ENCODE measurements at regions not wholly inside any gene's neighbourhood (a gene's known extent, or its start where the extent isn't known, plus 50 kb on each side); places are given as distances from the start of the nearest gene placed in this dataset.

DNA sequence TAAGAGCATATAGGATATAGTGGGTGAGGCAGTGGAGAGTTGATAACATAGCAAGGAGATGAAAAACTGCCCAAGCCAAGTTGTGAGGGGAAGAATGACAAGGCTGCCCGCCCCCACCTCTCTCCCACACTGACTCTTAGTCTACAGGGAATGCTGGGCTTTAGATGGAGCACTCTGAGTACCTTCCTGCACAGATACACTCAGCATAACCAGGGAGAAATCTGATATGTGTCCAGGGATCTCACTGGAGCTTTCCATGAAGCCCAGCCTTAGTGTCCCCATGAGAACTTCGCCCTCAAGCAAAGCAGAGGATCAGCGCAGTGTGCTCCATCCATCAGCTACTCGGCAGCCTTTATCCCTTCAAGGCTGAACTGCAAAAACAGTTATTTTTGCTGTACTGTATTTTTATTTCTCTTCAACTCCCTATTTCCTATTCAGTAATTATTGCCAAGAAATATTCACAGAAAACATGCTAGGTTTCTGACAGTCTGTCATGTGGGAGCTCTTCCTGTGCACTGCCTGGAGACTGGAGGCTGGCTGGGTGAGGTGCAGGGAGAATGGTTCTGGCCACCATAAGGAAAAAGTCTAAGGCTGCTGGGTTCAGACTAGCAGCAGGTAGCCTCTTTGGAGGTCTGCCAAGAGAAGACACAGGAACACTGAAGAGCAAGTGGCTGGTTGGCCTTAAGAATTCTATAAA is 475.2 kb upstream of the PPP2R3A start:
- DNase-seq: no peak

DNA sequence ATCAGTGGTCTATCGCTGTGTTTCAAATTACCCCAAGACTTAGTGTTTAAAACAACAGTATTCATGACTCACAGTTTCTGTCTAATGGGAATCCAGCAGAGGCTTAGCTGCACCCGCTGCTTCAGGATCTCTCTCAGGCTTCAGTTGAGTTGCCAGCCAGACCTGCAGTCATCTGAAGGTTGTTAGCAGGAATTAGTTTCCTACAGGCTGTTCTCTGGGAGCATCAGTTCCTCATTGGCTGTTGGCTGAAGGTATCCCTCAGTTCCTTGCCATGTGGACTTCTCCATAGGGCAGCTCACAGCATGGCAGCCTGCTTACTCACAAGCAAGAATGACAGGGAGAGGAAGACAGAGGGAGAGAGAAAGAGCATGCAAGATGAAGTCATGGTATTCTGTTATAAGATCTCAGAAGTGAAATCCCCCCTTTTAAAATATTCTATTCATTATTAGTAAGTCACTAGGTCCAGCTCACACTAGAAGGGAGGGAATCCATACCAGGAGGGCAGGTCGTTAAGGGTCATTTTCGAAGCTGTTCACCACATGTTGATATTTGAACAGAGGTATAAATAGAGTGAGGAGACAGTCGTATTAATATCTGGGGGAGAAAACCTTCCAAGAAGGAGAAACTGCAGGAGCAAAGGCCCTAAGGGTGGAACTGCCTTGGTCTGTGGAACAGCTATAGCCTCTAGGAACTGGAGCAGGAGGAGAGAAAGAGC is 473.9 kb upstream of the PPP2R3A start:
- DNase-seq: no peak

DNA sequence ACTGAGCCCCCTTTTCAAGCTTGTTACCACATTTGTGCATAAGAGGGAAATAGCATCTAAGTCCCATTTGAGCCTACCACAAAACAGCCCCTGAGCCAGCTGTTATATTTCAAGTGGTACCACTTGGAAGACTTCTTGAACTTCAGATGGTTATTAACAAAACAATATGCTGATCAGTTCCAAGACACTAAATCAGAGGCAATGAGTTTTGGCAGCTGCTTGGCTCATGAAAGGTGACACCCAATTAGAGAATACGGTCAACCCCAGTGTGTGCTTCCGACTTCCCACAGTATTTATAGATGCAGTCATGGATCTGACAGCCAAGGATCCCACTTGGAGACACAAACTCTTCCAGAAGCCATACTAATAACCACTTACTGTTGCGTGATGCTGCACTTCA is 469.6 kb upstream of the PPP2R3A start:
- no peak for DNase-seq

DNA sequence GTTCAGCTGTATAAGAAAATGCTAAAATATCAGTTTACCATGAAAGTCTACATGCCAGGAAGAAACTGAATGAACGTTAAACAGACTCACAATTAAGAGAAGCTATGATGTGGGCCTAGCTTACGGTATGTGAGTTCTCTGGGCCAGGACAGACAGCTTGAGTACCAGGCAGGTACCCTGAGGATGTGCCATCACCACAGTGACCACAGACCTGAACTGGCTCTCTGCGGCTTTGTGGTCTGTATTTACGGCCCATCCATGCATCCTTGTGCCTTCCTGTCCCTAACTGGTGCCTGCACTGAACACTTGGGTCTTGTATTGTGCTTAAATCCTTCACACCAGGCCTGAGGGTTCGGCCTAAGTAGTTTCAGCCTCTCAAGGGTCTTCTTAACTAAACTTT is 467.5 kb upstream of the PPP2R3A start:
- DNase-seq: no peak

DNA sequence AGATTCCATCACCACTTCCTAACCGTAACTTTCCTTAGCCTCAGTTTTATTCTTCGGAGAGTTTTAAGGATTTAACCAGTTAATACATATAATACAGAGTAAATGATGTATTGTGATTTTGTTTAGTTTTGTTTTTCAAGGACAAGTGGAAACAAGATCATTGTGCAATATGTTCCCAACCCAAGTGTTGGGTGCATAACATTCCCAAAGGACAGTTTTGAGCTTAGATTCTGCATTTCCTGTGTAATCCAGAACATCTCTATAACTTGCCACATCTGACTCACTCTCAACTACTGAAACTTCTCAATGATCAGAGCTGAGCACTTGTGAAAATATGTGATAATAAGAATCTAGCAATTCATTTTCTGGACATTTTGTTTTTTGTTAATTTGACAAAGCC is 466.1 kb upstream of the PPP2R3A start:
- DNase-seq: no peak

DNA sequence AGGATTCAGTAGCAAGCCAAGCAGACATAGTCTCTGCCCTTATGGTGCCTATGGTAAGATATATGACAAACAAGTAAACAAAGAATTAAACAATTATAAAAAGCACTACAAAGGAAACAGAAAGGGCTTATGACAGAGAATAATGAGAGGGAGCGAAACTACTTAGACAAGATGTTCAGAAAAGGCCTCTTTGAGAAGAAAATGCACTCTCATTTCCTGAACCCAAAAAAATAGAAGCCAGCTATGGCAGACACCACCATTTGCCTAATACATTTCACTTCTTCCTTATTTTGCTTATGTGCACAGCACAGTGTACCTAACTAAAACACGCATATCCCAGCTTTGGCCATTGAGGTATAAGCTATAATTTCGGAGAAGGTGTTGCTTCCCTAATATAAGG is 465.5 kb upstream of the PPP2R3A start:
- no peak for DNase-seq

DNA sequence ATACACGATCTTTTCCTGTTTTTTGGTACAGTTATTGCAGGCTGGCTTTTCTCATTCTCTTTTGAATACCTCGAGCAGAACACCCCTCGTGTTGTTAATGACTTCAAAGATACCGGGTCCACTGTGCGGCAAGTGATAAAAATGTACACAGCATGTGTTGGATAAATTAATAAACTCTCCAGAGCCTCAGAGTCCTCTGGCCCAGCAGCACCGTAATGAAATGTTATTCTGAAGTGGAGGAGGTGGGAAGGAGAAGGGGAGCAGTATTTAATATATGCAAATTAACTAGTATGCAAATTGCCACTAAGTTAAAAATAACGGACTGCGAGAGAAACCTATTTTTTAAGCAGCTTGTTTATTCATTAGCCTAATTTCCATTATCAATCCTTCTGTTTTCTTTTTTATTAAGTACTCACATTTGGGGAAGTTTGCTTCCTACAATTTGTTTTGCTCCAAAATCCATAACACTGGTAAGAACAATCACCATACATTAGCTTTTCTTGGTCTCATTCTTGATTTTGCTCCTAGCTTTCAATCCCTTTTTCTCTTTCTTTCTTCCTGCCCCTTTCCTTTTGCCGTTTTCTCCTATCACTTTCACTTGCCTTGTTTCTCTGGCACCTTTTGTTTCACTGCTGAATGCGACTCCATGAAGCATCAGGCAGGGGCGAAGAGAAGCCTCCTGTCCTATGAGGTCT is 462.3 kb upstream of the PPP2R3A start:
- DNase-seq: no peak

DNA sequence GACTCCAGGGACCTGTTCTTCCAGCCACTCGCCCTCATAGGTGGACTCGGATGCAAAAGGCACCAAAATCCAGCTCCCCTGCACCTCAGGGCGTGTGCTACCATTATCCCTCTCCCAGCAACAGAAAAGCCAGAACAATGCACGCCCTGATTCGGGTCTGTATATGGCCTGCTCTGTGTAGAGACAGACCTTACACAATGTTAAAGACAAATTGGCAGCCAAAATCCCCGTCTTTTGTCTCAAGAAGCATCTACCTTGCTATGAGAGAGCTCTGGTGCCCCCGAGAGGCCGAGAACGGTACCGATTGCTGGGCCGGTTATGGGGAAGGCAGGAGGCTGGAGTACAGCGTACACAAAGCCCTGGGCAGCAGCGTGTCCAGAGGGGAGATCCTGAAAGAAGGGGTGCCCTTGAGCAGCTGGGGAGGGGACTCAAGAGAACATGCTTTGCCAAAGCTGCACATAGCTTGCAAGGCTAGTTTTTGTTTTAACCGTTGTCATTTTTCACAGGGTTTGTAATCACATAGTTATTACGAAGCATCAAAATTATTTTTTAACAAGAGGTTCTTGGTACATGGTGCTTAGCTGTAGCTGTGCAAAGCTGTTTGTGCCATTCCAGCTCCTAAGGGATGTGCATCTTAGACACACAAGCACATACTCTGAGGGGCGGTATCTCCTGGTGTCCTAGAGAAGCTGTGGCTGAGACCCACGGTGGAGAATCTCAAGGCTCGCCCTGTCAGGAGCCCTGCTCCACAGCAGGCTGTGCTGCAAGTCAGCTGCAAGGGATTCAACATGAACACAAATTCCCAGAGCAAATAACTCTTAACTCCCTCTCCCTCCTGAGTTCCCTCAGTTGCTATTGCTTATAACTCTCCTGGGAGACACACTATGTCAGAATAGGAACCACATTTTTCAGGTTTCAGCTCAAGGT is 461.5 kb upstream of the PPP2R3A start:
- DNase-seq: no peak

DNA sequence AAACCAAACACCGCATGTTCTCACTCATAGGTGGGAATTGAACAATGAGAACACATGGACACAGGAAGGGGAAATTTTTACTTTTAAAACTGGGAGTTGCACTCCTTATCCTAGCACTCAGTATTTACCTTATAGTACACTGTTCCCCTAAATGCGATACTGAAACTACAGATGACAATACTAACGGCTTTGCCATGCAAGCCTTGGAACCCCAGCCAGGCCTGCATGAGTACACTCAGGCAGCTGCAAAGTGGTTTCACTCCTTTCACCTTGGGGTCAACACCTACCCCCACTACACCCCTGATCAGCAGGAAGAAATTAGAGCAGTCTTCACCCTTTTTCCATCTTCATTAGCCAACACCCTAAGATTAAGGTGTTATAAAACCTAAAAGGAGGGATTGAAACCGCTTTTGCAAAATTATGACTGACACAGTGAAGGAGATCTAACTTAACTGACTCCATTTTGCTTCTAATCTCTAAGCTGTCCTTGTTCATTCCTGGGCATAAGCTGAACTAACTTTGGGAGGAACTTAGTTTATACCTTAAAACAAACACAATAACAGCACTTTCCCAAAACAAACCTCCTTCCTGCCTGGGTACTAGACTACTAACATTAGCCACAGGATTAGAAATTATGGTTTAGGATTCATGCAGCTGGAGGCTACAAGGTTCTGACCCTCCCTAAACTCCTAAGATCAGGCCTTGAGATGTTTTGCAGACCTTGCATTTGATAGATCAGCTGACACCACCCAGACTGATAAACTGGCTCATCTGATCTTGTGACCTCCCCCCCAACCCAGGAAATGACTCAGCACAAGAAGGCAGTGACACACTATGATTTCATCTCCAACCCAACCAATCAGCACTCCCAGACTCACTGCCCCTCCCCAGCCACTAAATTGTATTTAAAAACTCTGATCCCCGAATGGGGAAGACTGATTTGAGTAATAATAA is 452.1 kb upstream of the PPP2R3A start:
- no peak for DNase-seq

DNA sequence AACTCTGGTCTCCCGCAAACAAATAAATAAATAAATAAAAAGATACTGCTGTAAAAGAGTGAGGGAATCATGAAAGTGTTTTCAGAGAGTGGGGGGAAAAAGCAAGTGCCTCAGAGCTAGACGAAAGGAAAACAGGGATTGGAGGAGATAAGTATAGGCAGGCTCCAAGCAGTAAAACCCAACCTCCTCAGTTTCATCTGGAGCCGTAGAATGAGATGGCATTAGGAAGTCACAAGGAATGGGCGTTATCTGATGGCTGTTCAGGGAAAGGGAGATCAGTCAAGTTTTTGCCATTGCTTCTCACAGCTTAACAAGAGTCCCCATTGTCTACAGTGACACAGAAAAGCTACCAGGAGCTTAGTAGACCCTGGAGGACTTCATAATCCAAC is 451.5 kb upstream of the PPP2R3A start:
- no peak for DNase-seq

DNA sequence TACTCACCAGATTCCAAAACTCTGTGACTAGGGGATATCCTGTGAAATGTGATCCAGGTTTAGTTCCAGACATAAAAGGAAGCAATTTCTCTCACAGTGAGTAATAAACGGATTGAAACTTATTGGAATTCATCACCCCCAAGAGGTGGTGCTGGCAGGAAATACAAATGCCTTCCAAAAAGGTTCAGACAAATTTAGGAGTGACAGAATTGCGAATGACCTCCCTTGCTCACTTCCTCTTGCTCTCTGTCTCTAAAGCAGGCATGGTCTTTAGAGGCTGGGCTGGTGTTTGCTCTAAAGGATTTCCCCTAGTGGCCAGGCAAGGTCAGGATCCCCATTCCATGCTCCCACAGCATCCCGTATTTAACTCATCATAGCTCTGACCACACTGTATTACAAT is 449.4 kb upstream of the PPP2R3A start:
- DNase-seq: no peak

DNA sequence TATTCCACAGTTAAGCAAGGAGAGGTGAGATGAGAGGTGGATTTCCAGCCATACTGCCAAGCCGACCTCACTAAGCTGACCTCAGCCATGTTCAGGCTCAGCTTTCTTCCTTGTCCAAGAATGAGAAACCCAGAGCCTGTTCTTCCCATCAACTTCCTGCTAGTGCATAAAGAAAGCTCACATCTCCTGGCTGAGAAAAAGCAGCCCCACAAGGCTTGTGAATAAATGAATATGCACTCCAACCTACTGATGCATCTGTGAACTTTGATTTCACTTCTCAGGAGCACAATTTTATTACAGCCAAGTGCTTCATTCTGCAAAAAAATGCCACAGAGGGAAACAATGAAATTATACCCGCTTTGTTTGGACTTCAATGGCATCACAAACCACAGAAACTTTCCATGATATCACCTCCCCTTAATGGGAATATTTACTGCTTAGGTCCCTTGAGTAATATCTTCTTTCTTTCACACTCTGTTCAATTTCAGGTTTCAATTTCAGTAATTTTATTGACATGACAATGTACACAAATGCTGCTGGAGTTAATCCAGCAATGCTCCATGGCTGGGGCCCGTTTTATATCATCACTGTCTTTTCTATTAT is 437.0 kb upstream of the PPP2R3A start:
- DNase-seq: no peak

DNA sequence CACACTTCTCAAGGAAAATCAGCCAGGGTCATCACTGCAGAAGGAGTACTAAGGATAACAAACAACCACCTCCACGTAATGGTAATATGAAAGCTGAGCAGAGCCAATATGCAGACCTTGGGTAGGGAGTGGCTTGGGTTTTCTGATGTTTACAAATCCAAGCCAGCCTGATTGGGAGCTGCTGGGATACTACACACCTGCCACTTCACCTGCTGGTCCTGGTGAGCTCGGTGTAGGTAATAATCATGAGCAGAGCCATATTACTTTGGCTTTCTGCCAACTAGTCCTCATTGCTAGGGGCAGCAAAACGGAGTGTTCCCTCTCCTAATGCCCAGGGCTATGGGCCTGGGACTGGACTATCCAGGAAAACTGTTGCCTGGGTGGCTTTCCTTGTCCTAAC is 433.5 kb upstream of the PPP2R3A start:
- DNase-seq: no peak

DNA sequence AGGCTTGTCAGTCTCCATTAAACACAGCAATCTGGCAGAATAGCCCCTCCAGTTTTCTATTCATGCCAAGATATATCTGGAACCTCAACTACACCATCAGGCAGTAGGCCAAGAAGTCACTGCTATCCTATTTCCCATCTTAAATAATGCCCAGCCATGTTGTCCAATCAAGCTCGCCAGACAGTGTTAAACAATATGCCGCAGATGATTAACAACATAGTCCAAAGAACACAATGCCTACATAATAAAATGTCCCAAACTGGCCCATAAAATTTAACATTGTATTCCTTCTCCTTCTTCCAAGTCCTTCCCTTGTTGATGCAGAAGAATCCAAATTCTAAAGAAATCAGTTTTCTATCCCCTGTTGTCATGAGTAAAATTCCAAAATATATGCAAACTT is 427.4 kb upstream of the PPP2R3A start:
- DNase-seq: no peak

DNA sequence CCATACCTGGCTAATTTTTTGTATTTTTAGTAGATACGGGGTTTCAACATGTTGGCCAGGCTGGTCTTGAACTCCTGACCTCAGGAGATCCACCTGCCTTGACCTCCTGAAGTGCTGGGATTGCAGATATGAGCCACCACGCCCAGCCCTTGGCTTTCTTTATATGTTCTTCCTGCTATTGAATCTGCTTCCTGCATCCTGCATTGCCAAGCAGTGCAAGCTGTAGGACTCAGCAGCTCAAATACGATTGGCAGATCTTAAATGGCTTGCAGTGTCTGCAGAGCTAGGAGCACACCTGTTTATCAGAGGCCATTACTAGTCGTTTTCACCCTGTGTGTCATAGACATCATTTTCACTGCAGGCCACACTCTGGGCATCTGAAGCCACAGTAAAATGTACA is 426.2 kb upstream of the PPP2R3A start:
- no peak for DNase-seq

DNA sequence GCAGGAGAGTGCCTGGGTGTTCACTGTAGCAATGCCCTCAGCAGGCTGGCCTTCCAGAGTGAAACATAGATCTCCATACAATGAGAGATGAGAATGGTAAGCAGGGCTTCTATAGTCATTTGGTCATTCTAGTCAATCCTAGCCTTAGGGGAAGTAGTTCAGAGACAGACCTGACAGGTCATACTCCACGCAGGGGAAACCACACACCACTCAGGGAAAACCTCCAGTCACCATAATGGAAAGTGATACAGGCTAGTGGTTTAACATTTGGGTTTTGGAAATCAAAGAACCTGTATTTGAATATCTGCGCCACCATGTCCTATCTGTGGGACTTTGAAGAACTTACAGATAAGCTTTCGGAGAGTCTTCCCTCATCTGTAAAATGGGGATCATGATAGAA is 425.7 kb upstream of the PPP2R3A start:
- no peak for DNase-seq

DNA sequence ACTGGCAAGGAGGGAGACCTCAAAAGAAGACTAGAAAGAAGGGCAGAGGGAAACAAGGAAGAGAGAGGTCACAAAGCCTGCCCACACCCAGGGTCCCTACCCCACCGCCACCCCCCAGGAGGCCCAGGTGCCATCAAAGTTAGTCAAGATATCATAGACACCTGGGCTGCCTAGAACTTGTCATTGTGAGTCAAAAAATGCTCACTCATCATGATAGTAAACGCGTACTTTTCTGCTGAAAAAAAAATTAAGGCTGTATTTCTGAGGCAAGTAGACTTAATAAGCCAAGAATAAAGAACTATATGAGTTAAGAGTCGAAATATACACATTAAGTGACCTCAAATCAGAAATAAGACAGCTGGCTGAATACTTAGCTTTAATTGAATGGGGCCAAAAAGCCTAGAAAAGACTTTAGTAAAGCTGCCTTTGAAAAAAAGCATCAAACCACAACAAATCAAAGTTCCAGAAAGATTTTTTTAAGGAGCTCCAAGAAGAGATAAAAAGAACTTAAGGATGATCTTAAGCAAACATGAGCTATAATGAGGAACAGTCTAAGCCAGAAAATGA is 415.5 kb upstream of the PPP2R3A start:
- no peak for DNase-seq

DNA sequence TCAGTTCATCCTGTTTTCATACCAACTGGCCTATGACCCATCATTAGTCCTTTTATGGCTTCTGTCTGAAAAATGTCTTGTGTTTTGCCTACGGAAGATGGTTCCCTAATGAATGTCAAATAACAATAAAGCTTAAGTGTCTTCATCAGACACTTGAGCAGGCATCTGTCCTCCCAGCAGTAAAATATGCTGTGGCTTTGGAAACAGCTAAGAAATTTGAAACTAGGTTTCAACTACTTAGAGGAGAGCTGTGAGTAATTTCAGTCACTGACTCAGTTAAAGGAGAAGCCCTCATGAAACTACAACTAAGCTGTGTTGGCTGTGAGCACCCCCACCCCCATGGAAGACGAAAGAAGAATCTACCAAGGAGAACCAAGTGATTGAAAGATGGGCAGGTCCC is 409.4 kb upstream of the PPP2R3A start:
- DNase-seq: no peak

DNA sequence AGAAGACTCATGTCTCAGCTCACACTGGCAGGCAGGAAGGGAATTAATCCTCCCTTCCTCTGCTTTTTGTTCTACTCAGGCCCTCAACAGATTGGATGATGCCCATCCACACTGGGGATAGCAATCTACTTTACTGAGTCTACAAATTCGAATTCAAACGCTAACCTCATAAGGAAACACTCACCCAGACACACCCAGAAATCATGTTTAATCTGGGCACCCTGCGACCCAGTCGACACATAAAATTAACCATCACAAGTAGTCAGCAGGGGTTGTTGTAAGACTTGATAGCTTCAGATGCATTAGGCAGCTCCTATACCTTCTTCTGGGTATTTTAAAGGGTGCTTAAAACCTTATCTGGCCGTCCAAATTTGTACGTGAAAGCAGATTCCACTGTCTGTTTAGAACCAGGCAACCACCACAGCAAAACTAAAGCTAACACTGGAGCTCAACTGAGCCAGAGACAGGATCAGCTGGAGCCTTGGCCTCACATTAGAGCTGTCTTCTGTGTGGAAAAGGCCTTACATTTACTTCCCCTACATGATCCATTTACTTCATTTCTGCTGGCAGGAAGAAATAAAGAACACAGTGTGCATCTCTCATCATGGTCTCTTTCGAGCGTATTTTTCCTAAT is 407.3 kb upstream of the PPP2R3A start:
- DNase-seq: no peak

DNA sequence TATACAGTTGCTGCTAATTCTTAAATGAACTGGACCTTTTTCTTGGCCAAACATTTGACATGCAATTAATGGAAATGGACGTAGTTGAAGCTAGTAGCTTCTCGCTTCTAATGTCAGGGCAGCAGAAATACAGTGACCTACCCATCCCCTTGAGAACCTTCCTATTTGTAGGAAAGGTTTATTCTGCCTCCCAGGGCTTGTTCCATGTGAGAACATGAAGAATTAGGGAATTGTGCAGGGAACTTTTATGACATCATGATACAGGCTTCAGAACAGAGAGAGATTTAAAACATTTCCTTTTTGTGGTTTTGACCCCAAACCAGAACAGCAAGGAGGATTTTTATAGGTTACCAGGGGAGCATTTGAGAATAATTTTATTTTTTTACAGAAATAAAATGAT is 406.6 kb upstream of the PPP2R3A start:
- DNase-seq: no peak

DNA sequence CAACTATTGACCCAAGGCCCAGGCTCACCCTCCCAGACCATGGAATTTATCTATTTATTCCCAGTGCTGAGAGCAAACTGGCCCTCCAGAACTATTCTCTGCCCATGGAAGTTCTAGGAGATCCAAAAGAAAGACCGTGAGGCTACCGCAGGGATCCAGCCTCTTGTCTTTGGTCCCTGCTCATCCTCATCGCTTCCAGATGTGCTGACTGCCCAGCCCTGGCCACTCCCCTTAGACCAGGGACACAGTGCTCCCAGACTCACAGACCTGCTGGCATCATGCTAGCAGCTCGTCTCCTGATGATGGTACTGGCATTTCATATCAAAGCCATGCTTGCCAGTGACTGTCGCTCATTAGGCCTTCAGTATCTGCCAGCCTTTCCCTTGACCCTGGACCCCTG is 405.7 kb upstream of the PPP2R3A start:
- DNase-seq: no peak
